A673 (cell line): ENCODE measurements at regions not wholly inside any gene's neighbourhood (a gene's known extent, or its start where the extent isn't known, plus 50 kb on each side); places are given as distances from the start of the nearest gene placed in this dataset.

Experiments used
- CTCF ChIP-seq: fragments of 300-800, 200-600 bp; sonication (generic); conservative IDR thresholded peaks from 2 replicates; pipeline ENCODE4 v1.5.1; 2017; ENCODE audit warnings: low read depth, mild to moderate bottlenecking, antibody characterized with exemption, low read length, moderate library complexity, mixed read lengths
- EZH2 ChIP-seq: fragments of 200-600 bp; sonication (generic); IDR thresholded peaks from 2 replicates; pipeline ENCODE4 v1.6.1; 2017; ENCODE audit warnings: borderline replicate concordance, low read depth, mild to moderate bottlenecking, mixed read lengths, antibody characterized with exemption, low read length; ENCODE audit not compliant: poor library complexity, severe bottlenecking

GRCh38 chr21:41651830-41652229 lies 115.0 kb downstream of the RIPK4 start:
- TF ChIP-seq CTCF, result no peak
- no peak for TF ChIP-seq EZH2
